ENCODE measurements at regions not wholly inside any gene's neighbourhood (a gene's known extent, or its start where the extent isn't known, plus 50 kb on each side); places are given as distances from the start of the nearest gene placed in this dataset.

GRCh38 chr1:231108516-231109302 is 53.1 kb upstream of the TRIM67 start:
- DNase-seq (ENCODE audit: low spot score), result no peak

DNA sequence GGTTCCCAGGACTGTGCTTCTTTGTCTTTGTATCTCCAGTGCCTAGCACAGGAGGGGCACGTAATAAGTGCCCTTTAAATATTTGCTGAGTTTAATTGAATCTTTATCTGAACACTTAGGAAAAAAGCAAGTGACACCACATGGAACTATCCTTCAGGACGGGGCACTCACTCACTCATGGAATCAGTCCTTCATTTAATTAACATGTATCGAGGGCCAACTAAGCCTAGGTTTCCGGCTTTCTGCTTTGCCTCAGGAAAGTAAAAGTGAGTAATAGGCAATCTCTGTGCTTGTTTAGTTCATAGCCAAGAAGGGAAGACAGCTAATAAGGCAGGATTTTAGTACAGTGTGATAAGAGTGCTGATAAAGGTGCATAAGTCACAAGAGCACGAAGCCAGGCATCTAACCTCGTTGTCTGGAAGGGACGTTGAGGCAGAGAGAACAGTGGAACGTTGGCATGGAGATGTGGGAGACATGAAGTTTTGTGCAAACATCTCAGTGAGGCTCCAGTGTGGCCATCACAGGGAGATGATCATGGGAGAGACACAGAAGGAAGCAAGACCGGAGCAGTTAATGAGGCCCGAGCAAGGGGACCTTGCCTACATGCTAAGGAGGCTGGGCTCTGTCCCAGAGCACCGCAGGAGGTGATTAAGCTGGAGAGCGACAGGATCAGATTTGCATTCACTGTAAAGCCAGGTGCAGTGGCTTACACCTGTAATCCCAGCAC is 54.1 kb upstream of the TRIM67 start:
- DNase-seq (ENCODE audit: low spot score), result peak; percentile 15

DNA sequence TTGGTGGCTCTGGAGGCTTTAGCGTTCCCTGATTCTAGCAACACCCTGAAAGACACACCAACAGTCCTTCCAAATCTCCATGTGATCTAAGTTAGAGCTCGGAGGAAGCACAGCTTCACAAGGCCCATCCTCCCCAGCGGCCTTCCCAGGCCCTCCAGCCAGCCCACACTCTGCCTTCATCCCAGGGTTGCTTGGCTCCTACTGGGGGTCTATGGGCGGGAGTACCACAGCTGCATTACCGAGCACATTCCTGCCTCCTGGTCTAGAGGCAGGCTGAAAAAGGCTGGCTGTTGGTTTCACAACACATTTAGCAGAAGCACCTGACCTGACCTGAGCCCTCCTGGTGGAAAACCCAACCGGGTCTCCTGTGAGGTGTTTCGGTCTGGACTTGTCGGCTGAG is 54.7 kb upstream of the TRIM67 start:
- DNase-seq (ENCODE audit: low spot score), result no peak

- DNase-seq (ENCODE audit: low spot score), result peak; percentile 76
These were observed 55.5 kb upstream of the TRIM67 start for GRCh38 chr1:231106347-231106746.

DNA sequence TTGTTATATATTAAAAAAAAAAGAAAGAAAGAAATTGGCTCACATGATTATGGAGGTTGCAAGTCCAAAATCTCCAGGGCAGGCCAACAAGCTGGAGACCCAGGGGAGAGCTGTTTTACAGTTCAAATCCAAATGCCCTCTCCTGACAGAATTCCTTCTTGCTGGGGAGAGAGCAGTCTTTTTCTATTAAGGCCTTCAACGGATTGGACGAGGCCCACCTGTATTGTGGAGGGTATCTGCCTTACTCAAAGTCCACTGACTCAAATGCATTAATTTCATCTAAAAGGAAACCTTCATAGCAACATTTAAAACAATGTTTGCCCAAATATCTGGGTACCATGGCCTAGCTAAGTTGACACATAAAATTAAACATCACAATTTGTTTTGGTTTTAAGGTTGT is 56.9 kb upstream of the TRIM67 start:
- DNase-seq (ENCODE audit: low spot score), result no peak

GRCh38 chr1:231103961-231104360 is 57.9 kb upstream of the TRIM67 start:
- no peak for DNase-seq (ENCODE audit: low spot score)

- DNase-seq (ENCODE audit: low spot score), result no peak
These were observed 60.1 kb upstream of the FAM89A start for GRCh38 chr1:231099996-231100767.

GRCh38 chr1:231099311-231099710 is 59.3 kb upstream of the FAM89A start:
- DNase-seq (ENCODE audit: low spot score), result no peak

- no peak for DNase-seq (ENCODE audit: low spot score)
These were observed 55.5 kb upstream of the FAM89A start for GRCh38 chr1:231095595-231095994.

DNA sequence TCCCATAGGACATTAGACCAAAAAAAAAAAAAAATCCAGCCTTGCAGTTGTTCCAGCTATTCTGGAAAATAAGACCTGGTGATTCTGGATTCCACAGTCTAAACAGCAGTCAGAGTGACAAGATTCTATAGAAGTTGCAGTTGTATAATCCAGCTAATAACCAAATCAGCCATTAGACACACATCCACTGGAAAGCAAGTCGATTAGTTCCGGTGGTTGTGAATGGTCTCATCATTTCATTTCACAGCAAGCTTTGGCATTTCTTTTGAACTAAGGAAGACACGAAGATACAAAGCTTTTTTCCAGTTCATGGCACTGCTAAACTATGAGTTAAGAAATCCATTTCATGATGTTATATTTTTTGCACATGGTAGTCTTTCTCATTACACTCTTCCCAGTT is 54.4 kb upstream of the FAM89A start:
- no peak for DNase-seq (ENCODE audit: low spot score)

- DNase-seq (ENCODE audit: low spot score), result peak; percentile 43
These were observed 53.3 kb upstream of the FAM89A start for GRCh38 chr1:231093156-231093922.

DNA sequence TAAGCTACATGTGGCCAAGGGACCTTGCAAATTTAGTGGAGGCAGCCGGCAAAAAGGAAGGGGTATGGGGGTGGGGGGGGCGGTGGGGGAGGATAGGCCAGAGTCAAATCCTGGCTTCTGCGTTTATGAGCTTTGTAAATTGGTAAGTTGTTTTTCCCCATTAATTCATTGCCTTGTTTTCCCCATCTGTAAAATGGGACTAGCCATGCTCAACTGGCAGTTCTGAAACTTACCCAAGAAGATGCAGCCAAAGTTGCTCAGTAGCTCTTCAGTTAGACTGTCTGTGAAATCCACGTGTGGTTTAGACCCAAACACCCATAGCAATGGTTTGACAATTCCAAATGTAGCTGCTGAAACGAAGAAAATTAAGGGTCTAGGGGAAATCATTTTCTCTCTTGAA is 52.3 kb upstream of the FAM89A start:
- DNase-seq (ENCODE audit: low spot score), result no peak

- DNase-seq (ENCODE audit: low spot score), result peak; percentile 38
These were observed 51.8 kb upstream of the FAM89A start for GRCh38 chr1:231091831-231092301.

DNA sequence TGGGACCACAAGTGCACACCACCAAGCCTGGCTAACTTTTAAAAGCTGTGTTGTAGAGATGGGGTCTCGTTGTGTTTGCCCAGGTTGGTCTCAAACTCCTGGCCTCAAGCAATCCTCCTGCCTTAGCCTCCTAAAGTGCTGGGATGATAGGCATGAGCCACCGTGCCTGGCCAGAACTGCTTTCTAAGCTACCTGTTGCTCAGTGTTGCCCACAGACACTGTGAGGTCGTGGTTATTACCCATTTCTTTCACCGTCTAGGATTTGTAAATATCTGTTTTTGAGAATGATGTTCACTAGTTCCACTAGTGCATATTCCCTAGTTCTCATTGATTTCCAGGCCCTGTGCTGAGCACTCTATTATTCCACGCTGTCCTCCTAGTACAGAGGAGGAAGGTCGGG is 51.4 kb upstream of the FAM89A start:
- no peak for DNase-seq (ENCODE audit: low spot score)
